Liver (tissue), 8 donors: ENCODE measurements at regions not wholly inside any gene's neighbourhood (a gene's known extent, or its start where the extent isn't known, plus 50 kb on each side); places are given as distances from the start of the nearest gene placed in this dataset.

Source experiments
- DNase-seq: peaks from one replicate; pipeline ENCODE4 v3.0.0-alpha.2; 2017; ENCODE audit warnings: low spot score
- H3K27ac ChIP-seq, 2 donors: one replicate each; pipeline ENCODE4 v1.7.0; 2013; ENCODE audit warnings: inconsistent platforms in 2 of 2, low read length in 2 of 2, control low read depth in 1 of 2, low read depth in 1 of 2, mild to moderate bottlenecking in 1 of 2
- H3K27me3 ChIP-seq, 4 donors: one replicate each; pipeline versions ENCODE4 v1.6.1 to v1.7.0; 2013; ENCODE audit warnings: low read length in 3 of 4, inconsistent platforms in 1 of 4, mild to moderate bottlenecking in 1 of 4, moderate library complexity in 1 of 4; ENCODE audit not compliant: control insufficient read depth in 4 of 4, insufficient read depth in 4 of 4
- H3K36me3 ChIP-seq, 4 donors: one replicate each; pipeline versions ENCODE4 v1.6.1 to v1.7.0; 2013; ENCODE audit warnings: low read length in 3 of 4, mild to moderate bottlenecking in 3 of 4, low read depth in 1 of 4, moderate library complexity in 1 of 4; ENCODE audit not compliant: control insufficient read depth in 4 of 4, insufficient read depth in 3 of 4
- H3K4me1 ChIP-seq, 4 donors: one replicate each; pipeline versions ENCODE4 v1.6.1 to v1.7.0; 2013; ENCODE audit warnings: low read length in 3 of 4, mild to moderate bottlenecking in 3 of 4, moderate library complexity in 1 of 4; ENCODE audit not compliant: control insufficient read depth in 4 of 4, insufficient read depth in 4 of 4
- H3K4me3 ChIP-seq, 3 donors: one replicate each; pipeline versions ENCODE4 v1.6.1 to v1.7.0; 2013; ENCODE audit warnings: low read length in 3 of 3, control low read depth in 1 of 3, low read depth in 1 of 3, mild to moderate bottlenecking in 1 of 3
- H3K9ac ChIP-seq, 2 donors: one replicate each; pipeline ENCODE4 v1.7.0; 2013; ENCODE audit warnings: low read length in 2 of 2, mild to moderate bottlenecking in 2 of 2, moderate library complexity in 2 of 2, control low read depth in 1 of 2, low read depth in 1 of 2
- H3K9me3 ChIP-seq, 4 donors: one replicate each; pipeline versions ENCODE4 v1.6.1 to v1.7.0; 2013; ENCODE audit warnings: low read length in 3 of 4; ENCODE audit not compliant: control insufficient read depth in 4 of 4
- EGR1 ChIP-seq, 2 donors: IDR thresholded peaks; 2 replicates each; pipeline ENCODE4 v1.6.1; 2016 to 2018; ENCODE audit warnings: antibody characterized with exemption in 2 of 2, low read depth in 2 of 2
- FOXA1 ChIP-seq: IDR thresholded peaks from 2 replicates; pipeline ENCODE4 v1.6.1; 2016; ENCODE audit warnings: antibody characterized with exemption
- FOXA2 ChIP-seq: IDR thresholded peaks from 2 replicates; pipeline ENCODE4 v1.6.1; 2016; ENCODE audit warnings: antibody characterized with exemption
- GABPA ChIP-seq, 2 donors: IDR thresholded peaks in 1 of 2; conservative IDR thresholded peaks in 1 of 2; 2 replicates each; pipeline ENCODE4 v1.6.1; 2016; ENCODE audit warnings: antibody characterized with exemption in 2 of 2, mild to moderate bottlenecking in 1 of 2, moderate library complexity in 1 of 2
- HNF4A ChIP-seq, 2 donors: conservative IDR thresholded peaks; 2 replicates each; pipeline ENCODE4 v1.6.1; 2016; ENCODE audit warnings: antibody characterized with exemption in 2 of 2, mild to moderate bottlenecking in 2 of 2
- HNF4G ChIP-seq: IDR thresholded peaks from 2 replicates; pipeline ENCODE4 v1.6.1; 2016; ENCODE audit warnings: antibody characterized with exemption
- JUND ChIP-seq, 2 donors: IDR thresholded peaks; 2 replicates each; pipeline ENCODE4 v1.6.1; 2016; ENCODE audit warnings: antibody characterized with exemption in 2 of 2
- NR2F2 ChIP-seq: IDR thresholded peaks from 2 replicates; pipeline ENCODE4 v1.6.1; 2016; ENCODE audit warnings: antibody characterized with exemption
- RAD21 ChIP-seq, 2 donors: IDR thresholded peaks; 2 replicates each; pipeline ENCODE4 v1.6.1; 2016; ENCODE audit warnings: antibody characterized with exemption in 2 of 2, mild to moderate bottlenecking in 2 of 2
- RXRA ChIP-seq, 2 donors: IDR thresholded peaks; 2 replicates each; pipeline ENCODE4 v1.6.1; 2017 to 2018; ENCODE audit warnings: antibody characterized with exemption in 2 of 2, mild to moderate bottlenecking in 1 of 2
- SP1 ChIP-seq: IDR thresholded peaks from 2 replicates; pipeline ENCODE4 v1.6.1; 2018; ENCODE audit warnings: antibody characterized with exemption, mild to moderate bottlenecking
- TAF1 ChIP-seq: conservative IDR thresholded peaks from 2 replicates; pipeline ENCODE4 v1.6.1; 2016; ENCODE audit warnings: antibody characterized with exemption, mild to moderate bottlenecking
- YY1 ChIP-seq: IDR thresholded peaks from 2 replicates; pipeline ENCODE4 v1.6.1; 2016; ENCODE audit warnings: antibody characterized with exemption, mild to moderate bottlenecking
- WGBS: extraction: QIAGEN DNeasy Blood & Tissue Kit; methylation state at CpG from one replicate; pipeline ENCODE4 v1.1.7; 2013; 5-methylcytosine and 5-hydroxymethylcytosine counted together
- TF ChIP-seq, protein P1 (sequence below): fragments of 150-350 bp; IDR thresholded peaks from 2 replicates; pipeline ENCODE4 v1.5.1; 2017; ENCODE audit warnings: improper control_type of control experiment, low read depth, low read length; ENCODE audit not compliant: missing input control
- TF ChIP-seq, protein P2 (sequence below): IDR thresholded peaks from 2 replicates; pipeline ENCODE4 v1.6.1; 2016; ENCODE audit warnings: antibody characterized with exemption
- TF ChIP-seq, protein P3 (sequence below): IDR thresholded peaks from 2 replicates; pipeline ENCODE4 v1.6.1; 2016; ENCODE audit warnings: antibody characterized with exemption
- TF ChIP-seq, protein P4 (sequence below): IDR thresholded peaks from 2 replicates; pipeline ENCODE4 v1.6.1; 2016; ENCODE audit warnings: antibody characterized with exemption, mild to moderate bottlenecking
- TF ChIP-seq, protein P5 (sequence below): IDR thresholded peaks from 2 replicates; pipeline ENCODE4 v1.6.1; 2016; ENCODE audit warnings: antibody characterized with exemption
- donor health status: healthy.
- donor health status: healthy.
- donor health status: healthy.
- donor health status: healthy.
- donor health status: healthy.

DNA sequence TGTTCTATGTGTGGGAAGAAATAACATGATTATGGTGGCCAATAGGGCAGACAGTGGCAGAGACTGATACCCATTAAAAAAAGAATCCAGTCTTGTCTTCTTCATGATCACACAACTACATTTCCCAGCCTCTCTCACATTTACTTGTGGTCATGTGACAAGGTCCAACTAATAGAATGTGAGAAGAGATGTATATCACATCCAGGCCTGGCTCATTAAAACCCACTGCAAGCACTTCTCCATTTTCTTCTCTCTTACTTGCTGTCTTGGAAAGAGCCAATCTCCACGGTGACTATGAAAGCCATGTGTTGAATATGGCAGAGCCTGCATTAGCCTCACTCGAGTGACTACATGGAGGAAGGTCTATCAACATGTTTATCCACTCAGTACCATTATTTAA lies 306.2 kb upstream of the ZEB2 start:
- Histone ChIP-seq H3K36me3 (no peaks in the 10 kb centered on the region), H3K9ac (no peak overlapping the region), H3K4me3 (no peak overlapping the region), H3K27ac (no peak overlapping the region), H3K4me1 (no peaks in the 10 kb centered on the region), H3K9me3 (peaks cover 0 to 2% (median 0%) of the 10 kb centered on the region in 4 donors), H3K27me3 (no peaks in the 10 kb centered on the region)
- 81% methylated on average over 2 of the region's 2 CpGs for WGBS
- no peak for DNase-seq
- TF ChIP-seq TAF1: no peak
- no peak for TF ChIP-seq FOXA1
- TF ChIP-seq HNF4G: no peak
- TF ChIP-seq, protein P1, sequence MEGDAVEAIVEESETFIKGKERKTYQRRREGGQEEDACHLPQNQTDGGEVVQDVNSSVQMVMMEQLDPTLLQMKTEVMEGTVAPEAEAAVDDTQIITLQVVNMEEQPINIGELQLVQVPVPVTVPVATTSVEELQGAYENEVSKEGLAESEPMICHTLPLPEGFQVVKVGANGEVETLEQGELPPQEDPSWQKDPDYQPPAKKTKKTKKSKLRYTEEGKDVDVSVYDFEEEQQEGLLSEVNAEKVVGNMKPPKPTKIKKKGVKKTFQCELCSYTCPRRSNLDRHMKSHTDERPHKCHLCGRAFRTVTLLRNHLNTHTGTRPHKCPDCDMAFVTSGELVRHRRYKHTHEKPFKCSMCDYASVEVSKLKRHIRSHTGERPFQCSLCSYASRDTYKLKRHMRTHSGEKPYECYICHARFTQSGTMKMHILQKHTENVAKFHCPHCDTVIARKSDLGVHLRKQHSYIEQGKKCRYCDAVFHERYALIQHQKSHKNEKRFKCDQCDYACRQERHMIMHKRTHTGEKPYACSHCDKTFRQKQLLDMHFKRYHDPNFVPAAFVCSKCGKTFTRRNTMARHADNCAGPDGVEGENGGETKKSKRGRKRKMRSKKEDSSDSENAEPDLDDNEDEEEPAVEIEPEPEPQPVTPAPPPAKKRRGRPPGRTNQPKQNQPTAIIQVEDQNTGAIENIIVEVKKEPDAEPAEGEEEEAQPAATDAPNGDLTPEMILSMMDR: no peak
- TF ChIP-seq NR2F2: no peak
- TF ChIP-seq RAD21 (IDR thresholded peaks at IDR 0.05): no peak
- TF ChIP-seq FOXA2: no peak
- TF ChIP-seq, protein P2, sequence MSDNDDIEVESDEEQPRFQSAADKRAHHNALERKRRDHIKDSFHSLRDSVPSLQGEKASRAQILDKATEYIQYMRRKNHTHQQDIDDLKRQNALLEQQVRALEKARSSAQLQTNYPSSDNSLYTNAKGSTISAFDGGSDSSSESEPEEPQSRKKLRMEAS: no peak
- TF ChIP-seq, protein P3, sequence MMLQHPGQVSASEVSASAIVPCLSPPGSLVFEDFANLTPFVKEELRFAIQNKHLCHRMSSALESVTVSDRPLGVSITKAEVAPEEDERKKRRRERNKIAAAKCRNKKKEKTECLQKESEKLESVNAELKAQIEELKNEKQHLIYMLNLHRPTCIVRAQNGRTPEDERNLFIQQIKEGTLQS: no peak
- TF ChIP-seq, protein P4, sequence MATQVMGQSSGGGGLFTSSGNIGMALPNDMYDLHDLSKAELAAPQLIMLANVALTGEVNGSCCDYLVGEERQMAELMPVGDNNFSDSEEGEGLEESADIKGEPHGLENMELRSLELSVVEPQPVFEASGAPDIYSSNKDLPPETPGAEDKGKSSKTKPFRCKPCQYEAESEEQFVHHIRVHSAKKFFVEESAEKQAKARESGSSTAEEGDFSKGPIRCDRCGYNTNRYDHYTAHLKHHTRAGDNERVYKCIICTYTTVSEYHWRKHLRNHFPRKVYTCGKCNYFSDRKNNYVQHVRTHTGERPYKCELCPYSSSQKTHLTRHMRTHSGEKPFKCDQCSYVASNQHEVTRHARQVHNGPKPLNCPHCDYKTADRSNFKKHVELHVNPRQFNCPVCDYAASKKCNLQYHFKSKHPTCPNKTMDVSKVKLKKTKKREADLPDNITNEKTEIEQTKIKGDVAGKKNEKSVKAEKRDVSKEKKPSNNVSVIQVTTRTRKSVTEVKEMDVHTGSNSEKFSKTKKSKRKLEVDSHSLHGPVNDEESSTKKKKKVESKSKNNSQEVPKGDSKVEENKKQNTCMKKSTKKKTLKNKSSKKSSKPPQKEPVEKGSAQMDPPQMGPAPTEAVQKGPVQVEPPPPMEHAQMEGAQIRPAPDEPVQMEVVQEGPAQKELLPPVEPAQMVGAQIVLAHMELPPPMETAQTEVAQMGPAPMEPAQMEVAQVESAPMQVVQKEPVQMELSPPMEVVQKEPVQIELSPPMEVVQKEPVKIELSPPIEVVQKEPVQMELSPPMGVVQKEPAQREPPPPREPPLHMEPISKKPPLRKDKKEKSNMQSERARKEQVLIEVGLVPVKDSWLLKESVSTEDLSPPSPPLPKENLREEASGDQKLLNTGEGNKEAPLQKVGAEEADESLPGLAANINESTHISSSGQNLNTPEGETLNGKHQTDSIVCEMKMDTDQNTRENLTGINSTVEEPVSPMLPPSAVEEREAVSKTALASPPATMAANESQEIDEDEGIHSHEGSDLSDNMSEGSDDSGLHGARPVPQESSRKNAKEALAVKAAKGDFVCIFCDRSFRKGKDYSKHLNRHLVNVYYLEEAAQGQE: no peak
- TF ChIP-seq JUND (IDR thresholded peaks at IDR 0.05): no peak
- no peak for TF ChIP-seq SP1
- TF ChIP-seq HNF4A (conservative IDR thresholded peaks at IDR 0.05): no peak
- no peak for TF ChIP-seq GABPA (IDR thresholded peaks at IDR 0.05 in 1 of 2, conservative IDR thresholded peaks at IDR 0.05 in 1 of 2)
- TF ChIP-seq, protein P5, sequence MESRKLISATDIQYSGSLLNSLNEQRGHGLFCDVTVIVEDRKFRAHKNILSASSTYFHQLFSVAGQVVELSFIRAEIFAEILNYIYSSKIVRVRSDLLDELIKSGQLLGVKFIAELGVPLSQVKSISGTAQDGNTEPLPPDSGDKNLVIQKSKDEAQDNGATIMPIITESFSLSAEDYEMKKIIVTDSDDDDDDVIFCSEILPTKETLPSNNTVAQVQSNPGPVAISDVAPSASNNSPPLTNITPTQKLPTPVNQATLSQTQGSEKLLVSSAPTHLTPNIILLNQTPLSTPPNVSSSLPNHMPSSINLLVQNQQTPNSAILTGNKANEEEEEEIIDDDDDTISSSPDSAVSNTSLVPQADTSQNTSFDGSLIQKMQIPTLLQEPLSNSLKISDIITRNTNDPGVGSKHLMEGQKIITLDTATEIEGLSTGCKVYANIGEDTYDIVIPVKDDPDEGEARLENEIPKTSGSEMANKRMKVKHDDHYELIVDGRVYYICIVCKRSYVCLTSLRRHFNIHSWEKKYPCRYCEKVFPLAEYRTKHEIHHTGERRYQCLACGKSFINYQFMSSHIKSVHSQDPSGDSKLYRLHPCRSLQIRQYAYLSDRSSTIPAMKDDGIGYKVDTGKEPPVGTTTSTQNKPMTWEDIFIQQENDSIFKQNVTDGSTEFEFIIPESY: no peak
- TF ChIP-seq RXRA (IDR thresholded peaks at IDR 0.05): no peak
- TF ChIP-seq EGR1 (IDR thresholded peaks at IDR 0.05; ENCODE audit: low read depth in 2 of 2): no peak
- no peak for TF ChIP-seq YY1
